GM19455 (cell line): ENCODE measurements at regions not wholly inside any gene's neighbourhood (a gene's known extent, or its start where the extent isn't known, plus 50 kb on each side); places are given as distances from the start of the nearest gene placed in this dataset.
A peak's percentile ranks its signal among the peaks of the same experiment; 100 is the strongest.

Experiments used
- ATAC-seq: cut with Tn5 transposase; IDR thresholded peaks from one replicate; pipeline ENCODE4 v1.9.1; 2021; ENCODE audit not compliant: unreplicated experiment

DNA sequence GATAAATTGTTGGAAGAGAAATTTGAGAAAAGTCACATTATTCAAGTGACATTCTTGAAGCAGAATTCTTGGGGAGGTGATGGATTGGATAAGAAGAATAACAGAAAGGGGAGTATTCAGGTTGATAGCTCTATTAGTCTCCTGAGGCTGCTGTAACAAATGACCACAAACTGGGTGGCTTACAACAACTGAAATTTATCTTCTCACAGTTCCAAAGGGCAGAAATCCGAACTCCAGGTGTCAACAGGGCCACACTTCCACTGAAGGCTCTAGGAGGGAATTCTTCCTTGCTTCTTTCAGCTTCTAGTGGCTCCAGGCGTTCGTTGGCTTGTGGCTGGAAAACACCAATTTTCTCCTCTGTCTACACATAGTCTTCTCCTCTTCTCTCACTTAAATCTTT, 99.8 kb downstream of the TES start:
- ATAC-seq = no peak

DNA sequence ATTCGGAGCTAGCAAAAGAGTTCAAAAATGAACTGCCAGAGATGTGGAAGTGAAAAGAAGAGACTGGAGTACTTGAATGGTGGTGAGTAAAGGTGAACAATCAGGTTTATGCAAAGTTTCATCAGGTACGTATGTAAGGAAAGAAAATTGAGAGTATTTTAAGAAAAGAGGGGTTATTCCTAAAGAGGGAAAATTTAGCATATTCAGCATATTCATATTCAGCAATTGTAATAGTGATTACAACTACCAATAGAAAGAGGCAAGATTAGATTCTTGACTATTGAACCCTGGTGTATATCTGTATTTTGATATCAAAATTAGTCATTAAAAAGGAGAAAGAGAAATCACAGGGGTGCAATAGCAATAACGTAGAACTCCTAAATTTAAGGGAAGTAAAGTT, 100.9 kb downstream of the TES start:
- ATAC-seq = no peak

DNA sequence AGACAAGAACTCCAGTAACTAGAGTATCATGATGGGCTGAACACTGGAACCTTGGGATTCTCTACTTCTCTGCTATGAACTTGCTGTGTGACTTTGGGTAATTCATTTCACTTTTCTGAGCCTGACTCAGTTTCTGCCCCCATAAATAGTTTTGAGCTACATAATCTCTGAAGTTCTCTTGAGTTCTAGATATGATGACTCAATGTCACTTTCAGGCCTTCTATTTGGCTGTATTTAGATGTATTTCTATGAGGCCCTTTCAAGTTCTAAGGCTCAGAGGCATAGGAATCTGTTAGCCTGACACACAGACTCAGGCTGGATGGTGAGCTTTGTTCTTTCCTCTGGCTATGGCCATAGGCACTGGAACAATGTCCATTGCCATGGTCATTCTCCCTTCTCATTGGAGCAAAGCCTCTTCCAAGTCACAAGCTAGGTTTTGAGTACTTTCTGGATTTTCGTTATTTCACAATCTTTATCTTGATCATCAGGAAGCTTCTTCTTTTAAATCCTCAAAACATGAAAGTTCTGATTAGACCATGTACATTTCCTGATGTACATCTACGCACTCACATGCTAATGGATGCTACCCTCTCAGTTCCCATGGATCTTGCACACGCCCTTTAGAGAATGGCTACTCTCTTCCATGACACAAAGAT, 101.6 kb downstream of the TES start:
- no peak for ATAC-seq

DNA sequence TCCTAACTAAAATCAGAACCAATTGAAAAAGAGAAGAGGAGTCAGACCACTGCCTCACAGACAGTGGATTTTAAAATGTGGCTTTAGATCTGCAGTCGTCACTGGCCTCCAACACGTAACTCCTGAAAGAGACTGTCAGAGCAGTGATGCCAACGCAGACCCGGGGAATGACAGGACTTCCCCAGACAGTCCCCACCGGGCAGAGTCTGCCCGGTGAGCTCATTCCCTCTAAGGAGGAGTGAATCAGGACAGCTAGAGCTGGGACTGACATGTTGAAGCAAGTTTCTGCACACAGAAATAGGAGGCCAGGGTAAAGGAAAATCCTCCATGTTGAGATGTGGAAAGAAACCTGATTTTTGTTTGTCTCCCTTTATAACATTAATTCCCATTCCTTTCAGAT, 105.0 kb downstream of the TES start:
- ATAC-seq = no peak

DNA sequence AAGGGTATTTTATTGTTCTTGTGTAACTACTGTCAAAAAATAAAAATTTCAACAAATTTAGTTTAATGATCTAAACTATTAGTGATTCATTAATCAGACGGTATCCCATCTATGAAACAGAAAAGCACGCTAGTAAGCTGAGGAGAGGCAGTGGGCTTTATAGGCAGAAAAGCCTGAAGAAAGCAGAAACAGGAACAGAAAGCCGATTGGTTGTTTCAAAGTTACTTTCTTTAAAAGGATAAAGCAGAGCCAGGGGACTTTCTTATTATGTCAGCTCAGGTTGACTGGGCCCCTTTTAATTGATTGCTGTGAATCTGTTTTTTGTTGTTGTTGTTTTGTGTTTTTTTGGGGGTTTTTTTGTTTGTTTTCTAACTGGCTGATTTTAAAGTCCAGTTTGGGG, 105.5 kb downstream of the TES start:
- ATAC-seq = peak; percentile 41

DNA sequence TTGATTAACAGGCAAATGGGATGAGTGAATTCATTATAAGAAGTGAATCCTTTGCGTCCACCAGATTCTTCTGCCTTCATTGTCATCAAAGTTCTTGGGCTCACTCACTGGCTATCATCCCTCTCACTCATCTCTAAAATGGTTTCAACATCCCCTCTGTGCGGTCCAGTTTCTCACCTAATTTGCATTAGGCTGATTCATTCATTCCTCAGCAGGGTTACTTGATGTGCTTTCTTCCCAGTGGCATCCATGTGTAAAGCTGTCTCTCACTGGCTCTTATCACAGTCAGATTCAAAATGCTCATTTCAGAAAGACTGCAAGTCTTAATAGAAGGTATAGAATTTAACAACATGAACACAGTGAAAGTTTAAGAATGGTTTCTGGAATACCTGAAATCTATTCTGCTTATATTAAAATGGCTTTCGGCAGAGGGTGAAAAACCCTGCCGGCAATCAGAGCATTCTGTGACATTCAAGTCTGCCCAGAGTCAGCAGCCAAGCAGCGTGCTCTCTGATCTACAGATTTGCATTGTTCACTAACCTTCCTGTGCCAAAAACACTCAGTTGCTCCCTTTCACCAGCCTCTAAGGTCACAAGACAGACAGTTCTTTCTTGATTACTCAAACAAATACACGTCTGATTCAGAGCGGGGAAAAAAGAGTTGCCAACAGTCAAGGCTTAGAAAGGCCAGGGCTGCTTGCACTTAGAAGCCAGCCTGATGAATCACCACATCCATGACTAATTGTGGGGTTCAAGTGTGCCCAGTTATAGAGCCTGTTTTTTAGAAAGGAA, 106.7 kb downstream of the TES start:
- peak; percentile 85 for ATAC-seq

DNA sequence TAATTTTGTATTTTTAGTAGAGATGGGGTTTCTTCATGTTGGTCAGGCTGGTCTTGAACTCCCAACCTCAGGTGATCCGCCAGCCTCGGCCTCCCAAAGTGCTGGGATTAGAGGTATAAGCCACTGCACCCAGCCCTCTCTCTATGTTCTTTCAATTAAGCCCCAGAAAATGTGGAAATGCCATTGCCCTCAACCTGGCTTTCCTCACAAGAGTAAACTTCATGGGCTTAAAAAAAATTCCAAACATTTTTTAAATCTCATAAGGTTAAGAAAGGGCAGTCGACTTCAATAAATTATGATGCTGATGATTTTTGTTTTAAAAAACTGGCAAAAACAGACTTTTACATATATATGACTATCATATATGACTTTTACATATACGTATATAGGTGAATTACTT, 107.6 kb downstream of the TES start:
- ATAC-seq = no peak

DNA sequence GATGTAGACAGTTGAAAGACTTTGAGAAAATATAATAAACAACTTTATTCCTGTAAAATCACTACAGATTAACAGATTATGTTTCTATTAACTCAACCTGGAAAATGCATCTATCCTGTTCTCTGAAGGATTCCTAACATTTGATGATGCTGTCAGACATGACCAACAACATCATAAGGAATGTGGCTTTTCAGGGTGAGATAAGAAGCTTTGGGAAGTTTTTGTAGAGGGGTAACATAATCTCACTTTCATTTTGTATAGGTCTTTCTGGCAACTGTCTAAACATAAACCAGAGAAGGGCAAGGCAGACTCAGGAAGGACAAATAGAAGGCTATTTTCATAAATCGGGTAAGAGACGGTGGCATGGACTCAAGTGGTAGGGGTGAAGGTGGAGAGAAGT, 112.2 kb downstream of the TES start:
- no peak for ATAC-seq

DNA sequence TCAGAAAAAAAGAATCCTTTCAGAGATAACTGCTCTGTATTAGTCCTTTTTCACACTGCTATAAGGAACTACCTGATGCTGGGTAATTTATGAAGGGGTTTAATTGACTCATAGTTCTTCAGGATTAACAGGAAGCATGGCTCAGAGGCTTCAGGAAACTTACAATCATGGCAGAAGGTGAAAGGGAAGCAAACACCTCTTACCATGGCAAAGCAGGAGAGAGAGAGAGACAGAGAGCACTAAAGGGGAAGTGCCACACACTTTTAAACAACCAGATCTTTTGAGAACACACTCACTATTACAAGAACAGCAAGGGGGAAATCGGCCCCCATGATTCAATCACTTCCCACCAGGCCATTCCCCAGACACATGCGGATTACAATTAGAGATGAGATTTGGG, 114.2 kb downstream of the TES start:
- no peak for ATAC-seq

DNA sequence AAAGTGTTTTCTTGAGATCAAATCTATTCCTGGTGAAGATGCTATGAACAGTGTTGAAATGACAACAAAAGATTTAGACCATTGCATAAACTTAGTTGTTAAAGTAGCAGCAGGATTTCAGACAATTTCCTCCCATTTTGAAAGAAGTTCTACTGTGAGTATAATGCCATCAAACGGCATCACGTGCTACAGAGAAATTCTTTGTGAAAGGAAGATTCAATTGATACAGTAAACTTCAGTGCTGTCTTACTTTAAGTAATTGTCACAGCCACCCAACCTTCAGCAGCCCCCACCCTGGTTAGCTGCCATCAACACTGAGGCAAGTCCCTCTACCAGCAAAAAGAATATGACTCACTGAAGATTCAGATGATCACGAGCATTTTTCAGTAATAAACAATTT, 115.2 kb downstream of the TES start:
- ATAC-seq = no peak

DNA sequence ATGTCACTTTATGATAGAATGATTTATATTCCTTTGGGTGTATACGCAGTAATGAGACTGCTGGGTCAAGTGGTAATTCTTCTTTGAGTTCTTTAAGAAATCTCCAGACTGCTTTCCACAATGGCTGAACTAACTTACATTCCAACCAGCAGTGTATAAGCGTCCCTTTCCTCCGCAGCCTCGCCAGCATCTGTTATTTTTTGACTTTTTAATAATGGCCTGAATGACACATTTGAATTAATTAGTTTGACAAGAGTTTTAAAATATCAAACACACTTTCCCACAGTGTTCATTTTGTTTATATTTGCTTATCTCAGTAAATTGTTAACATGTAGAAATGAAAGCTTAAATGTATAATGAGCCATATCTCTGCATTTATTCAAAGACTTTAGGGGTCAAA, 116.8 kb downstream of the TES start:
- no peak for ATAC-seq

DNA sequence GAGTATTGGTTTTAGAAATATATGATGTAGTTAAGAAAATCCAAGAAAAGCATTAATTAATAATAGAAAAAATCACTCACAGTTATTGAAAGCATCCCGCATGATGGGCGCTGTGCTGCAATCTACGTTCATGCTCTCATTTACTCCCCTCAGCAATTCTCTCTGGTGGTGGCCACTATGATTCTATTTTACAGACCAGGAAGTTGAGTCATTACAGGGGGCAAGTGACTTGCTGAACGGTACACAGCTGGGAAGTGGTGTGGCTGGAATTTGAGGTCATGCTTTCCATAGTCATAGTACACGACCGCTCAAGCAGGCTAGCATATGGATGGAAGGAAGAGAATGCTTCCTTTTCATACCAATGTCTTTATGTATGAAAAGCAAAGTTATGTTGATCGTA, 117.4 kb downstream of the TES start:
- ATAC-seq = no peak

DNA sequence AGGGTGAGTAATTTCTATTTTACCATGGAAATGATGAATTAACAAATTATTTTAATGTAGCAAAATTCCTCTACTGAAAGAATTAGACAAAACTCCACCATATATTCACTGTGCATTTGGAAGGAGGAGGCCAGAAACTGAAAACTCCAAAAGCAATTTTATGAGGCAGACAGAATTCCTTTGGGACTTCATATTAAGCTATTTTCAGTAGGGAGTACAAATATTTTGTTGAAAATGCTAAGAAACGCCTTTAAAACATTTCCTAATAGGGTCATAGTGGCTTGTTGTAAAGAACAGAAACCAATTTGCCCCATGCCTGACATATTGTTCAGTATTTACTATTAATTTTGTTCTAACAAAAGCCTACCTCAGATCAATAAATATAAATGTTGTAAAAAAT, 117.8 kb downstream of the TES start:
- ATAC-seq = no peak

DNA sequence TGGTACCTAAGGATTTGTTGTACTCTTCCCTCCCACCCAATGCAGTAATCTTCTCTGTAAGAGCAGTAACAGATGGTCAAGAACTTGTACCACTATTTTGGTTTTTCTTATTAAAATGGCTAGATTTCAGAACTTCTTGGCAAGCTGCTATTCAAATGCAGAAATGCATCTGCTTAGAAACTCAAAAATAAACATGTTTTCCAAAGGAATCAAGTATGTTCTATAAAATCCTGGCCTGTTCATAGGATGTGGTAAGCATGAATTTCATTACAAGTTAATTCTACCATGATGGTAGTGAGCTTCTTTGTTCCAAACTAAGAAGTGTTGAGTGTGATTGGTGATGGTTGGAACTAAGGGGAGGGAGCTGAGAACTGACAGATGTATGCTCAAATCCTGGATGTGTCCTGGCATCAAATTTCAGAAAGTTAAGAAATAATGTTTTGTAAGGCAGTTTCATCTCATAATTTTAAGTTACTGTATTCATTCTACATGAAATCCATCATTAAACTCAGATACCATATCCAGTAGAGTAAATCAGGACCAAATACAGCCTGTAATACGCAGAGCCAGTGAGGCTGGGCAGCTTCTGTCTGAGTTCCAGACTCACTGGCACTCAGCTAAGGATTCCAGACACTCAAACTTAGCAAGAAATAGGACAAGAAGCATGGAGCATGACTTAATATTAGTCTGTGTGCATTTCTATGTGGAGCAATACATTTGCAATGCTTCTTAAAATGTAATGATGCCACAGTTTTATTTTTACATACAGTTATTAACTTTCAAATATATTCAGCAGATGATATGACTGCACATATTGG, 119.6 kb downstream of the TES start:
- no peak for ATAC-seq

DNA sequence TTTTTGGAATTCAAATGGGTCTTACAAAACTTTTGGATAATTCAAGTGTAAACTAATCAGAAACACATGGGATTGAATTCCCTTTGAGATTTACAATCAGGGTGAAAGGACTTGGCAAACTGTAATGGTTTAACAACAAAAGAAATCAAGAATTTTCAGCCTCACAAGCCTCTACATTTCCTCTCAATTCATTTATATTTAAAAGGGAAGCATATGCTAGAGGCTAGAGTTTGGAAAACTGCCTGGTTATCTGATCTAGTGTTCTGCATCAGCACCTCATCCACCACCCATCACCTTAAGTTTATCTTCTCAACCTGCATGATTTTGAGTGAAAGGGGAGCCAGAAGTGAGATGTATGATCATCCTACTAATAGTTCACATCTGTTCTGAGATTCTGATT, 120.7 kb downstream of the TES start:
- ATAC-seq = no peak

DNA sequence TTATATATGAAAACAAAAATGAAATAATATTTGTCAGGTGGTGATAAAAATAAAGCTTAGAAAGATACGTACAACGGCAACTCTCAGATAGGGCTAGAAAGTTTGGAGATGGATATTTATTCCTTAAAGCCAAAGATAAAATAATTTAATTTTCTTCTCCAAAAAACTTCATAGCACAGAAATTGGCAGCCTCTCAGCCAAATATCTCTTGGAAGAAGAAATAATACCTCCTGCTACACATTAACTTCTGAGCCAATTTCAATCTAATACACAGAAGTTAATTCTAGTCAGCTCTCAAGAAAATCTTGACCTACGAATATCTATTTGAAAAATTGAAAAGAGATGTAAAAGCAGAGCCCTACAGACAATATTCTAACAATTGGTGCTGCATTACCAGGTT, 122.4 kb downstream of the TES start:
- ATAC-seq = no peak

DNA sequence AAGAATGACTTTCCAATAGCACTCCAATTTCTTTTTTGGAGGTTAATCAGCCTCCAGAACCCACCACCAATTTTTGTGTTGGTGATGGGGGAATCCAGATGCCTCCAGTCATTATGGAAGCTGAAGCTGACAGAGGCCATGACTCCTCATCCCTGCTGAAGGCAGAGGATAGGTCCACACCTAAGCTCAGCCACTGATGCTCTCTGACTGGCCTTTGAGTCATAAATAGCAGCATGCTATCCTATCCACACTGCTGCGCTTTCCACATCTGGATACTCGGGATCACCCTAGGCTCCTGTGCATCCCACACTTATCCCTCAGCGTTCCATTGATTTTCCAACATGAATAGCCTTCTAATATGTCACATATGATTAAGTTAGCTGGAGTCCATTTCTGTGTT, 124.2 kb downstream of the TES start:
- ATAC-seq = no peak

DNA sequence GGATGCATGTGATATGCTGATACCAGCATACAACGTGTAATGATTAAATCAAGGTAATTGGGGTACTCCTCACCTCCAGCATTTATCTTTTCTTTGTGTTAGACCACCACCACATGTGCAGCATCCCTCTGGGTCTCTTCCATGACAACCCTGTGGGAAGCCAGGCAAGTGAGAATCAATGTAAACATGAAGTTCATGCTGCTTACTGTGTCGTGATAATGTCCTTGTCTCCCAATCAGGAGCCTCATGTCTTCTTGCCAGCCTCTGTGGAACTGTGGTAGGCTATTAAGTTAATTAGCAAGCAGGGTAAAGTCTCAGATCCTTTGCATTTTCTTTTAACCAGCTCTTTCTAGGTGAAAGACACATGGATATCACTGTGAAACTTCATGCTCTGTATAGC, 126.7 kb downstream of the TES start:
- no peak for ATAC-seq

DNA sequence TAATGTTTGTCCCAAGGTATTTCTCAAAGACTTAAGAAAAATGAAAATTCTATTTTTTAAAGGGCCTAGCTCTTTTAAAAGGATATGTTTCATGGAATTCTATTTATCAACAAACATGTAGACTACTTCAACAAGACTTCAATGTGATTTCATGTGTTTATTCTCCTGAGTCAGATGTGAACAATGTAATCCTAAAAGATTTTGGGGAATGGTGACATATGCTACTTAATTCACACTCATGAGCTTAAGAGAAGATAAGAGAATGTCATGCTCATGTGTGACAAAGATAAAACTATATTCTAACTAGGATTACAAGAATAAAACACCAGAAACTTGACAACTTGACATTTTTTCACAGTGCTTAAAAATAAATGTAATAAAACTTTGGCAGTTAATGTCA, 127.5 kb downstream of the TES start:
- no peak for ATAC-seq

DNA sequence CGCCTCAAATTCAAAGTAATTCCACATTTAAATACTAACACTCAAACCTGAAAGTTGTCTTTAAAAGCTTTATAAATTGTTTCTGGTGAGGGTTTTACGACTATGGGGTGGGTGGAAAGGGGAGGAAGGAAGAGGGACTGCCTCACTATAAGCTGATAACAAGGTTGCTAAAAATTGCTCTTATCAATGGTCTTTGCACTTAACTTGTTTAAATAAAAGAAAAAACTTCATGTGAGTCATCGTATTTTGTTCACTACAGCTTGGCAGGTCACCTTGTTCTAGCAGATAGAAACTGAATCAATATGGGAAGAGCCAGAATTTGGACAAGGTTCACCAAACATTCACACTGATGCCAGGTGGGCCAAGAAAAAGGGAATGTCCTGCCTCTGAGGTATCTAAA, 129.2 kb downstream of the TES start:
- ATAC-seq = no peak

DNA sequence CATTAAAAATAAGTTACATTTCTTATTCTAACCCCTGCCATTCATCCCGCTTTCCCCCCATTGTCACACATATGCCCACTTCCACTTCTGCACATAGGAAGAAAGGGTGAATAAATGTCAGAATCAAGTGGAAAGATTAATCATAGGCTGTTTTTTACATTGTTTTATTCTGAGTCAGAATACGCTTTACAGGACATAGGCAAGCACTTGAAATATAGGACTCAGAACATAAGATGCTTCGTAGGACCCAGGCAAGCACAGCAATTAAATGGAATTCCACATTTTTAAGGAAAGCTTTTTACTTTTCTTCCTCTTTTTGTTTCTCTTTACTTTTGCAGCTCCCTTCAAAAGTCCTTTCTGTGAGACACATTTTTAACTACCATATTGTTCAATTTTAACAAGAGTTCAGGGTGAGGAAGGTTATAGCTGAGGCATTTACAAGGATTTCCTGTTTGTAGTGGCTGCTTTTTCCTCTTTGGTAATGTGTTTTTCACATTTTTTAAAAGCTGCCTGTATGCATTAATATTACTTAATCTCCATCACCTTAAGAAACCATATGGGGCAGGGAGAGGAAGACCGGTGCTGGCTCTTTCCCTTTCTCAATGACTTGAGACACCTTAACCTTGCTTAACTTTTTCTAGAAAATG, 130.0 kb downstream of the TES start:
- ATAC-seq = no peak
